ENCODE measurements at regions not wholly inside any gene's neighbourhood (a gene's known extent, or its start where the extent isn't known, plus 50 kb on each side); places are given as distances from the start of the nearest gene placed in this dataset.

- no CpG with 5 or more reads among the region's 1 CpG for WGBS (ENCODE audit: extremely low coverage, insufficient read length, low lambda C conversion rate)
- Histone ChIP-seq H4K20me1 (ENCODE audit: control insufficient read depth, insufficient read depth, insufficient read length) (no peaks in the 10 kb centered on the region), H3K27me3 (ENCODE audit: insufficient read depth, low read length) (no peaks in the 10 kb centered on the region), H3K4ac (ENCODE audit: low read depth, low read length) (no peak overlapping the region), H3K4me1 (ENCODE audit: insufficient read depth, low read length) (no peaks in the 10 kb centered on the region), H2BK5ac (ENCODE audit: insufficient read length, low read length) (no peak overlapping the region), H4K91ac (ENCODE audit: insufficient read length, low read depth, low read length) (no peak overlapping the region), H3K9ac (ENCODE audit: extremely low read depth, insufficient read length, low read length) (no peak overlapping the region), H3K18ac (ENCODE audit: insufficient read length, low read depth, low read length) (no peak overlapping the region), H2BK20ac (ENCODE audit: low read depth, low read length, poor library complexity, severe bottlenecking) (no peak overlapping the region), H4K5ac (ENCODE audit: insufficient read length, low read depth, low read length) (no peak overlapping the region), H3K23me2 (ENCODE audit: insufficient read length, low read depth, low read length, poor library complexity, severe bottlenecking) (no peaks in the 10 kb centered on the region), H2AK5ac (ENCODE audit: insufficient read length, low read length) (no peak overlapping the region), H3K56ac (ENCODE audit: insufficient read length, low read depth, low read length) (no peak overlapping the region), H2BK15ac (ENCODE audit: low read depth, low read length) (no peak overlapping the region), H3K14ac (ENCODE audit: insufficient read depth, low read length) (no peak overlapping the region), H3K27ac (ENCODE audit: insufficient read length, low read depth, low read length) (no peak overlapping the region), H3K79me1 (ENCODE audit: insufficient read depth, low read depth, low read length, poor library complexity, severe bottlenecking) (no peaks in the 10 kb centered on the region), H3K4me2 (ENCODE audit: insufficient read depth, insufficient read length, low read length) (no peak overlapping the region), H2AFZ (ENCODE audit: low read length) (no peak overlapping the region), H3K79me2 (ENCODE audit: insufficient read depth, low read length) (no peaks in the 10 kb centered on the region), H3K23ac (ENCODE audit: insufficient read length, low read depth, low read length) (no peak overlapping the region), H3T11ph (ENCODE audit: low read length) (no peak overlapping the region), H2BK12ac (ENCODE audit: insufficient read length, low read depth, low read length) (no peak overlapping the region), H3K9me3 (ENCODE audit: control insufficient read depth, low read depth, low read length) (no peaks in the 10 kb centered on the region), H4K8ac (replicated peaks; ENCODE audit: insufficient read length, low read depth, low read length) (no peak overlapping the region), H2BK120ac (ENCODE audit: low read depth, low read length, poor library complexity, severe bottlenecking) (no peak overlapping the region)
- Mint-ChIP-seq H3K27ac (no peak overlapping the region), H3K4me3 (no peak overlapping the region), H3K9me3 (no peaks in the 10 kb centered on the region), H3K4me1 (no peaks in the 10 kb centered on the region), H3K36me3 (ENCODE audit: insufficient read depth in 1 of 3, low read depth in 3 of 3) (no peaks in the 10 kb centered on the region), H3K27me3 (ENCODE audit: low read depth) (no peaks in the 10 kb centered on the region)
- TF ChIP-seq CTCF (conservative IDR thresholded peaks at IDR 0.05), result no peak
- no peak for DNase-seq
Measured at GRCh38 chr4:34105311-34105710, 2139.0 kb downstream of the ARAP2 start.

Data from H9 (cell line).